Activated naive CD8-positive, alpha-beta T cell treated with anti-CD3 and anti-CD28 coated beads, Interleukin-2, amount 50 U/mL, for 24 hours (primary cell): ENCODE measurements at regions not wholly inside any gene's neighbourhood (a gene's known extent, or its start where the extent isn't known, plus 50 kb on each side); places are given as distances from the start of the nearest gene placed in this dataset.
"Not testable (repeated sequence)": the region's sequence is repeated elsewhere in the genome, so short reads cannot be mapped to it uniquely, and the experiment has no call there.

Experiments
- ATAC-seq: fragments of 150-1000 bp; cut with Tn5 transposase; one replicate; pipeline ENCODE4 v1.10.0; 2021
- DNase-seq: peaks from one replicate; pipeline ENCODE4 v3.0.0; 2021
- H3K27ac Mint-ChIP-seq: one replicate; pipeline ENCODE4 v1.8.0; 2021; ENCODE audit warnings: mild to moderate bottlenecking, mixed read lengths
- H3K27me3 Mint-ChIP-seq: one replicate; pipeline ENCODE4 v1.8.0; 2021; ENCODE audit warnings: mixed read lengths
- H3K36me3 Mint-ChIP-seq: one replicate; pipeline ENCODE4 v1.8.0; 2021; ENCODE audit warnings: low read depth, mixed read lengths
- H3K4me1 Mint-ChIP-seq: one replicate; pipeline ENCODE4 v1.8.0; 2021; ENCODE audit warnings: mixed read lengths
- H3K4me3 Mint-ChIP-seq: one replicate; pipeline ENCODE4 v1.8.0; 2021; ENCODE audit warnings: mild to moderate bottlenecking, moderate library complexity, mixed read lengths
- H3K9me3 Mint-ChIP-seq: one replicate; pipeline ENCODE4 v1.8.0; 2021; ENCODE audit warnings: mixed read lengths

- no peaks in the 10 kb centered on the region for H3K36me3 Mint-ChIP-seq
- ATAC-seq = no peak
- H3K9me3 Mint-ChIP-seq = no peaks in the 10 kb centered on the region
- no peaks in the 10 kb centered on the region for H3K4me1 Mint-ChIP-seq
- H3K4me3 Mint-ChIP-seq = no peak overlapping the region
- no peaks in the 10 kb centered on the region for H3K27me3 Mint-ChIP-seq
- no peak for DNase-seq
- no peak overlapping the region for H3K27ac Mint-ChIP-seq
Observed at GRCh38 chr13:90891329-90891728, 456.2 kb upstream of the MIR17HG start.

- not testable (repeated sequence) for H3K9me3 Mint-ChIP-seq, H3K4me3 Mint-ChIP-seq, H3K36me3 Mint-ChIP-seq, H3K27ac Mint-ChIP-seq, H3K4me1 Mint-ChIP-seq, DNase-seq, H3K27me3 Mint-ChIP-seq, ATAC-seq
Observed at GRCh38 chr13:90893199-90893598, 454.3 kb upstream of the MIR17HG start.

- no peak overlapping the region for H3K27ac Mint-ChIP-seq
- no peaks in the 10 kb centered on the region for H3K4me1 Mint-ChIP-seq
- H3K4me3 Mint-ChIP-seq = no peak overlapping the region
Observed at GRCh38 chr13:90896002-90896401, 451.5 kb upstream of the MIR17HG start.

GRCh38 chr13:90898811-90899210, 448.7 kb upstream of the MIR17HG start:
- Mint-ChIP-seq H3K36me3 (no peaks in the 10 kb centered on the region), H3K27me3 (no peaks in the 10 kb centered on the region), H3K9me3 (peaks cover 5% of the 10 kb centered on the region), H3K4me3 (no peak overlapping the region), H3K4me1 (no peaks in the 10 kb centered on the region), H3K27ac (no peak overlapping the region)
- ATAC-seq = no peak
- no peak for DNase-seq

More at GRCh38 chr13:90896002-90896401, 451.5 kb upstream of the MIR17HG start:
- no peaks in the 10 kb centered on the region for H3K36me3 Mint-ChIP-seq
- H3K27me3 Mint-ChIP-seq = no peaks in the 10 kb centered on the region
- no peaks in the 10 kb centered on the region for H3K9me3 Mint-ChIP-seq
- DNase-seq (no peak), ATAC-seq (no peak)

GRCh38 chr13:90899416-90899815, 448.1 kb upstream of the MIR17HG start:
- Mint-ChIP-seq H3K27me3 (no peaks in the 10 kb centered on the region), H3K4me1 (no peaks in the 10 kb centered on the region), H3K27ac (no peak overlapping the region), H3K4me3 (no peak overlapping the region), H3K9me3 (peaks cover 5% of the 10 kb centered on the region), H3K36me3 (no peaks in the 10 kb centered on the region)
- no peak for ATAC-seq
- DNase-seq = no peak

GRCh38 chr13:90902255-90902654, 445.2 kb upstream of the MIR17HG start:
- Mint-ChIP-seq H3K27me3 (no peaks in the 10 kb centered on the region), H3K4me1 (no peaks in the 10 kb centered on the region), H3K9me3 (peaks cover 18% of the 10 kb centered on the region), H3K27ac (no peak overlapping the region), H3K4me3 (no peak overlapping the region), H3K36me3 (no peaks in the 10 kb centered on the region)
- no peak for DNase-seq
- no peak for ATAC-seq

- no peaks in the 10 kb centered on the region for H3K36me3 Mint-ChIP-seq
- H3K27me3 Mint-ChIP-seq = no peaks in the 10 kb centered on the region
- ATAC-seq (no peak), DNase-seq (no peak)
- peaks cover 17% of the 10 kb centered on the region for H3K9me3 Mint-ChIP-seq
- no peak overlapping the region for H3K27ac Mint-ChIP-seq
- H3K4me1 Mint-ChIP-seq = no peaks in the 10 kb centered on the region
- H3K4me3 Mint-ChIP-seq = no peak overlapping the region
Observed at GRCh38 chr13:90906554-90906953, 440.9 kb upstream of the MIR17HG start.

- H3K27me3 Mint-ChIP-seq = no peaks in the 10 kb centered on the region
- no peak overlapping the region for H3K4me3 Mint-ChIP-seq
- H3K4me1 Mint-ChIP-seq = no peaks in the 10 kb centered on the region
- ATAC-seq = no peak
- peaks cover 13% of the 10 kb centered on the region for H3K9me3 Mint-ChIP-seq
- no peak for DNase-seq
- H3K36me3 Mint-ChIP-seq = no peaks in the 10 kb centered on the region
- no peak overlapping the region for H3K27ac Mint-ChIP-seq
Observed at GRCh38 chr13:90908792-90909191, 438.7 kb upstream of the MIR17HG start.

- no peaks in the 10 kb centered on the region for H3K36me3 Mint-ChIP-seq
- ATAC-seq (no peak), DNase-seq (no peak)
- no peaks in the 10 kb centered on the region for H3K4me1 Mint-ChIP-seq
- peaks cover 10% of the 10 kb centered on the region for H3K9me3 Mint-ChIP-seq
- H3K27me3 Mint-ChIP-seq = no peaks in the 10 kb centered on the region
- H3K27ac Mint-ChIP-seq = no peak overlapping the region
- no peak overlapping the region for H3K4me3 Mint-ChIP-seq
Observed at GRCh38 chr13:90910018-90910639, 437.4 kb upstream of the MIR17HG start.

GRCh38 chr13:90912247-90912646, 435.2 kb upstream of the MIR17HG start:
- Mint-ChIP-seq H3K36me3 (no peaks in the 10 kb centered on the region), H3K9me3 (no peaks in the 10 kb centered on the region), H3K4me1 (no peaks in the 10 kb centered on the region), H3K4me3 (no peak overlapping the region), H3K27ac (no peak overlapping the region), H3K27me3 (no peaks in the 10 kb centered on the region)
- ATAC-seq = no peak
- DNase-seq = no peak

GRCh38 chr13:90918536-90918935, 429.0 kb upstream of the MIR17HG start:
- Mint-ChIP-seq H3K9me3 (peaks cover 7% of the 10 kb centered on the region), H3K4me1 (no peaks in the 10 kb centered on the region), H3K27ac (no peak overlapping the region)

GRCh38 chr13:90919153-90919552, 428.3 kb upstream of the MIR17HG start:
- H3K27ac Mint-ChIP-seq = no peak overlapping the region
- no peaks in the 10 kb centered on the region for H3K36me3 Mint-ChIP-seq
- peaks cover 7% of the 10 kb centered on the region for H3K9me3 Mint-ChIP-seq
- ATAC-seq = no peak
- H3K4me1 Mint-ChIP-seq = no peaks in the 10 kb centered on the region
- no peak for DNase-seq
- H3K4me3 Mint-ChIP-seq = no peak overlapping the region
- H3K27me3 Mint-ChIP-seq = no peaks in the 10 kb centered on the region

More at GRCh38 chr13:90918536-90918935, 429.0 kb upstream of the MIR17HG start:
- DNase-seq = no peak
- no peak for ATAC-seq
- H3K4me3 Mint-ChIP-seq = no peak overlapping the region
- H3K36me3 Mint-ChIP-seq = no peaks in the 10 kb centered on the region
- no peaks in the 10 kb centered on the region for H3K27me3 Mint-ChIP-seq

GRCh38 chr13:90926459-90926858, 421.0 kb upstream of the MIR17HG start:
- H3K27me3 Mint-ChIP-seq = no peaks in the 10 kb centered on the region
- ATAC-seq = no peak
- H3K4me1 Mint-ChIP-seq = no peaks in the 10 kb centered on the region
- H3K4me3 Mint-ChIP-seq = no peak overlapping the region
- no peak for DNase-seq
- peaks cover 24% of the 10 kb centered on the region for H3K9me3 Mint-ChIP-seq
- no peak overlapping the region for H3K27ac Mint-ChIP-seq
- no peaks in the 10 kb centered on the region for H3K36me3 Mint-ChIP-seq

GRCh38 chr13:90928109-90928508, 419.4 kb upstream of the MIR17HG start:
- ATAC-seq (no peak), DNase-seq (no peak)
- Mint-ChIP-seq H3K36me3 (no peaks in the 10 kb centered on the region), H3K9me3 (peaks cover 24% of the 10 kb centered on the region), H3K4me1 (no peaks in the 10 kb centered on the region), H3K27me3 (no peaks in the 10 kb centered on the region), H3K4me3 (no peak overlapping the region), H3K27ac (no peak overlapping the region)

GRCh38 chr13:90933097-90933826, 414.2 kb upstream of the MIR17HG start:
- ATAC-seq (no peak), DNase-seq (no peak)
- Mint-ChIP-seq H3K9me3 (peaks cover 23% of the 10 kb centered on the region), H3K27ac (no peak overlapping the region), H3K36me3 (no peaks in the 10 kb centered on the region), H3K27me3 (no peaks in the 10 kb centered on the region), H3K4me1 (no peaks in the 10 kb centered on the region), H3K4me3 (no peak overlapping the region)
